ENCODE measurements at regions not wholly inside any gene's neighbourhood (a gene's known extent, or its start where the extent isn't known, plus 50 kb on each side); places are given as distances from the start of the nearest gene placed in this dataset.

- TF ChIP-seq CTCF (conservative IDR thresholded peaks at IDR 0.05) (no peak), ZFX (IDR thresholded peaks at IDR 0.05) (no peak)
Measured at GRCh38 chr2:113337809-113338208, 59.1 kb upstream of the PAX8 start.

Data from C4-2B (cell line).